ENCODE measurements at regions not wholly inside any gene's neighbourhood (a gene's known extent, or its start where the extent isn't known, plus 50 kb on each side); places are given as distances from the start of the nearest gene placed in this dataset.

- DNase-seq (ENCODE audit: low read depth, low spot score) (no peak), ATAC-seq (no peak)
- no TSS peak for BruUV-seq (replicated peaks)
- Histone ChIP-seq H4K20me1 (ENCODE audit: insufficient read depth) (no peaks in the 10 kb centered on the region), H3K9me3 (ENCODE audit: control insufficient read depth in 1 of 2, insufficient read depth in 1 of 2, low read depth in 1 of 2, low read length in 2 of 2) (no peaks in the 10 kb centered on the region), H2AFZ (ENCODE audit: low read depth, low read length, poor library complexity, severe bottlenecking) (no peak overlapping the region), H3K4me3 (replicated peaks in 1 of 2; ENCODE audit: low read depth in 1 of 2, low read length in 2 of 2) (no peak overlapping the region), H3K9me2 (ENCODE audit: insufficient read depth) (no peaks in the 10 kb centered on the region; the same call in 1 of the 2 replicates), H3K4me2 (ENCODE audit: low read length) (no peak overlapping the region), H3K9ac (ENCODE audit: low read length) (no peak overlapping the region), H3K27ac (ENCODE audit: low read depth, low read length) (no peak overlapping the region), H3K27me3 (ENCODE audit: insufficient read depth, low read length) (no peaks in the 10 kb centered on the region), H3K79me2 (ENCODE audit: insufficient read depth, low read length) (no peaks in the 10 kb centered on the region), H3K36me3 (ENCODE audit: control insufficient read depth in 1 of 2, insufficient read depth in 2 of 2, low read length in 2 of 2) (no peaks in the 10 kb centered on the region), H3K4me1 (ENCODE audit: control insufficient read depth in 1 of 2, insufficient read depth in 2 of 2, low read length in 2 of 2) (peaks cover 0 to 9% of the 10 kb centered on the region in 2 experiments; a peak in 2 of 4 replicates)
- CTCF ChIA-PET, result no interaction called here
- intact Hi-C loops (cut with micrococcal nuclease), result no loop called here
- RAD21 ChIA-PET (ENCODE audit: low non-redundant PET in 1 of 2, low total read pairs in 2 of 2, uncharacterized antibody in 2 of 2, unreplicated experiment in 2 of 2), result no interaction called here
- POLR2A ChIA-PET, result no interaction called here
- TF ChIP-seq, protein P1, sequence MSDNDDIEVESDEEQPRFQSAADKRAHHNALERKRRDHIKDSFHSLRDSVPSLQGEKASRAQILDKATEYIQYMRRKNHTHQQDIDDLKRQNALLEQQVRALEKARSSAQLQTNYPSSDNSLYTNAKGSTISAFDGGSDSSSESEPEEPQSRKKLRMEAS (IDR thresholded peaks at IDR 0.05), result no peak
- no peak for TF ChIP-seq POLR2A (IDR thresholded peaks at IDR 0.05; ENCODE audit: borderline replicate concordance, extremely low read depth, insufficient read depth, insufficient read length)
- no peak for TF ChIP-seq EZH2 (IDR thresholded peaks at IDR 0.05)
- no peak for TF ChIP-seq ZFX (IDR thresholded peaks at IDR 0.05)
Measured at GRCh38 chr4:170674176-170674575, 584.4 kb upstream of the AADAT start.

DNA sequence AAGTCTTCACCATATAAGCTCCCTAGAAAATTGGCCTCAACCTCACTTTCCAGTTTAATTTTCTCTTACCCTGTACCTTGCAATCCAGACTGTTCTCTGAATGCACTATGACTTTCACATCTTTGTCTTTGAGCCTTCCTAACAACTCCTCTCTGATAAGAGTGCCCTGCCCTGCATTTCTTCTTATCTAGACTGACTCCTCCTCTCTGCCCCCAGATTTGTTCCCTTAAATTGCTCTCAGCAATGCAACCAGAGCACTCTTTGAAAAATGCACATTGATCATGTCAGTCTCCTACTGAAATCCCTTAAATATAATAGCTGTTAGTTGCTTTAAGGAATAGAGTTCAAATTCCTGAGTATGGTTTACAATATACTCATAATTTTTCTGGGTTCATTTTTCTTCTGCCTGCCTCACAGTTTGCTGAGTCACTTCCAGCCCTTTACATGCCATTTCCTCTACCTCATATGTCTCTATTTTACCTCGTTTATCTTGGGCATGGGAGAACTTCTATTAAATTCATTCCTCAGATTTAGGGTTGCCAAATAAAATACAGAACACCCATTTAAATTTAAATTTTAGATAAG, 582.7 kb upstream of the AADAT start:
- no peak overlapping the region for H3K27ac ChIP-seq (ENCODE audit: low read depth, low read length)
- no peak for DNase-seq (ENCODE audit: low read depth, low spot score)
- no peaks in the 10 kb centered on the region for H4K20me1 ChIP-seq (ENCODE audit: insufficient read depth)
- intact Hi-C loops (cut with micrococcal nuclease), result no loop called here
- no peaks in the 10 kb centered on the region for H3K36me3 ChIP-seq (ENCODE audit: control insufficient read depth in 1 of 2, insufficient read depth in 2 of 2, low read length in 2 of 2)
- H3K9me2 ChIP-seq (ENCODE audit: insufficient read depth), result no peaks in the 10 kb centered on the region; the same call in 1 of the 2 replicates
- RAD21 ChIA-PET (ENCODE audit: low non-redundant PET in 1 of 2, low total read pairs in 2 of 2, uncharacterized antibody in 2 of 2, unreplicated experiment in 2 of 2), result no interaction called here
- peaks cover 0 to 9% of the 10 kb centered on the region in 2 experiments; a peak in 2 of 4 replicates for H3K4me1 ChIP-seq (ENCODE audit: control insufficient read depth in 1 of 2, insufficient read depth in 2 of 2, low read length in 2 of 2)
- H2AFZ ChIP-seq (ENCODE audit: low read depth, low read length, poor library complexity, severe bottlenecking), result peak overlapping the region; percentile 23
- CTCF ChIA-PET, result no interaction called here
- 0 out of 2 replicates have a peak overlapping the region, but pooled peaks have one; percentile 15 for H3K4me2 ChIP-seq (ENCODE audit: low read length)
- H3K4me3 ChIP-seq (replicated peaks in 1 of 2; ENCODE audit: low read depth in 1 of 2, low read length in 2 of 2), result no peak overlapping the region
- no peak for ATAC-seq
- H3K9me3 ChIP-seq (ENCODE audit: control insufficient read depth in 1 of 2, insufficient read depth in 1 of 2, low read depth in 1 of 2, low read length in 2 of 2), result no peaks in the 10 kb centered on the region
- no peak overlapping the region for H3K9ac ChIP-seq (ENCODE audit: low read length)
- no TSS peak for BruUV-seq (replicated peaks)
- no peaks in the 10 kb centered on the region for H3K79me2 ChIP-seq (ENCODE audit: insufficient read depth, low read length)
- POLR2A ChIA-PET, result no interaction called here
- no peaks in the 10 kb centered on the region for H3K27me3 ChIP-seq (ENCODE audit: insufficient read depth, low read length)
- TF ChIP-seq REST (IDR thresholded peaks at IDR 0.05; ENCODE audit: low read depth), result no peak
- no peak for TF ChIP-seq CBX3 (IDR thresholded peaks at IDR 0.05; ENCODE audit: low read depth)
- no peak for TF ChIP-seq ATF3 (IDR thresholded peaks at IDR 0.05)
- TF ChIP-seq, protein P2, sequence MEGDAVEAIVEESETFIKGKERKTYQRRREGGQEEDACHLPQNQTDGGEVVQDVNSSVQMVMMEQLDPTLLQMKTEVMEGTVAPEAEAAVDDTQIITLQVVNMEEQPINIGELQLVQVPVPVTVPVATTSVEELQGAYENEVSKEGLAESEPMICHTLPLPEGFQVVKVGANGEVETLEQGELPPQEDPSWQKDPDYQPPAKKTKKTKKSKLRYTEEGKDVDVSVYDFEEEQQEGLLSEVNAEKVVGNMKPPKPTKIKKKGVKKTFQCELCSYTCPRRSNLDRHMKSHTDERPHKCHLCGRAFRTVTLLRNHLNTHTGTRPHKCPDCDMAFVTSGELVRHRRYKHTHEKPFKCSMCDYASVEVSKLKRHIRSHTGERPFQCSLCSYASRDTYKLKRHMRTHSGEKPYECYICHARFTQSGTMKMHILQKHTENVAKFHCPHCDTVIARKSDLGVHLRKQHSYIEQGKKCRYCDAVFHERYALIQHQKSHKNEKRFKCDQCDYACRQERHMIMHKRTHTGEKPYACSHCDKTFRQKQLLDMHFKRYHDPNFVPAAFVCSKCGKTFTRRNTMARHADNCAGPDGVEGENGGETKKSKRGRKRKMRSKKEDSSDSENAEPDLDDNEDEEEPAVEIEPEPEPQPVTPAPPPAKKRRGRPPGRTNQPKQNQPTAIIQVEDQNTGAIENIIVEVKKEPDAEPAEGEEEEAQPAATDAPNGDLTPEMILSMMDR (IDR thresholded peaks at IDR 0.05 in 2 of 3, conservative IDR thresholded peaks at IDR 0.05 in 1 of 3; ENCODE audit: borderline replicate concordance in 1 of 3, insufficient read depth in 1 of 3, low read depth in 2 of 3, low read length in 2 of 3), result no peak
- no peak for TF ChIP-seq YY1 (IDR thresholded peaks at IDR 0.05; ENCODE audit: extremely low read depth, insufficient replicate concordance, low read depth, low read length)
- no peak for TF ChIP-seq TCF7L2 (IDR thresholded peaks at IDR 0.05; ENCODE audit: borderline replicate concordance, extremely low read depth, insufficient read depth, insufficient read length)
- TF ChIP-seq SIN3A (IDR thresholded peaks at IDR 0.05; ENCODE audit: low read depth), result no peak
- TF ChIP-seq SP1 (IDR thresholded peaks at IDR 0.05; ENCODE audit: low read depth), result no peak
- no peak for TF ChIP-seq CEBPB (IDR thresholded peaks at IDR 0.05; ENCODE audit: low read depth)
- no peak for TF ChIP-seq RAD21 (IDR thresholded peaks at IDR 0.05; ENCODE audit: low read depth)
- TF ChIP-seq POLR2A (IDR thresholded peaks at IDR 0.05; ENCODE audit: borderline replicate concordance, extremely low read depth, insufficient read depth, insufficient read length), result no peak
- TF ChIP-seq POLR2AphosphoS5 (IDR thresholded peaks at IDR 0.05; ENCODE audit: low read depth, low read length), result no peak
- TF ChIP-seq EGR1 (IDR thresholded peaks at IDR 0.05; ENCODE audit: low read depth), result no peak
